T-helper 22 cell (primary cell): ENCODE measurements at regions not wholly inside any gene's neighbourhood (a gene's known extent, or its start where the extent isn't known, plus 50 kb on each side); places are given as distances from the start of the nearest gene placed in this dataset.
"Not testable (repeated sequence)": the region's sequence is repeated elsewhere in the genome, so short reads cannot be mapped to it uniquely, and the experiment has no call there.

Source experiments
- DNase-seq: peaks from one replicate; pipeline ENCODE4 v3.0.0-alpha.2; 2020; ENCODE audit warnings: low read depth

DNA sequence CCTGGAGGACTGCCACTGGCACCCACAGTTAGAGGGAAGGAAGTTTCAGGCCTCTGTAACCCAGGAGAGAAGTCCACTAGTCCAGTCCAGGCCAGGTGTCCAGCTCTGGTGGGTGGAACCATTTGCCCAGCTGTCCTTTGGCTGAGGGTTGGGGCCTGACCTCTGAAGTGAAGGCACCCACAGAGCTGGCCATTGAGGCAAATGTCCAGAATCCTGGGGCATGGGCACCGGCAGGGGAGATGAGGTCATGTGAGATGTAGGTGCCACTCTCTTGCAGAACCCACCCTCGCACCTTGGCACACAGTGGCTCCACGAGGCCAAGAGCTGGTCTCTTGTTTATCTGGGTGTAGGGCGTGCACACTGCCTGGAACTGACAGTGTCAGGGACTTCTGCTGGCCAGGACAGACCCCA is 162.8 kb downstream of the SMAD6 start:
- no peak for DNase-seq

DNA sequence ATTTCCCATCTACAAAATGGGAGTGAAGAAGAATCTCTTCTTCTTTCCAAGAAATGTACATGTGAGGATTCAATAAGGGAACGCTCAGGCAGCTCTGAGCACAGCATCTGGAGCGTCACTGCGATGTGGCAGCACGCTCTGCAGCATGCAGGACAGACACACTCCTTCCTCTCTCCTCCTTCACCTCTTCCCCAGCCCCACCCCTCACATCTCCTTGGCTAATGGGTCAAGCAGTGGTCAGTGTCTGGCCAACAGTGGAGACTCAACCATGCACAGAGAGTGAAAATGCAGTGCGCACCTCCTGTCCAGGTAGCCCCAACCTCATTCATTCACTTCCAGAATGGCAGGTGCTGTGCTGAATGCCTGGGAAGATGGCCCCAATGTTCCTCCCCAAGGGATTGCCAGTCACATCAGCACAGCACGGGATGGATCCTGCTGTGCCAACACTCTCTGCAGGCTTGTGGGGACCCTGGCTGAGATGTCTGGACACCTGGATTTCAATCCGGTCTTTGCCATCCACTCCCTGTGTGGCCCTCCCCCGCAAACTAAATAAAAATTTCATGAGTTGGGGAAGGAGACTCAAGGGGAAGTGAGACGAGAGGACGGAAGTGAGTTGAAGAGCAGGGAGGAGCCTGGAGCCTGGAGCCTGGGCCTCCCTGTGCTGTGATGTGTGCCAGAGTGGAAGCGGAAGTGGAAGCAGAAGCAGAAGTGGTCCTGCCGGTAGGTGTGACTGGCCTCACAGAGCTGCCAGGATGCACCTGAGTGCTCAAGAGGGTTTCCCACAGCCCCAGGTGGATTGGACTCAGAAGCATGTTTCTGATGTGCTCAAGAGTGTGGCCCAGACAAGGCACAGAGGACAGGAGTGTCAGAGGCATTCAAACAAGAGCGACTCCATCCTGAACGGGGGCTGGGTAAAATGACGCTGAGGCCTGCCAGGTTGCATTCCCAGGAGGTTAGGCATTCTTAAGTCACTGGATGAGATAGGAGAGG is 163.9 kb downstream of the SMAD6 start:
- DNase-seq, result no peak

DNA sequence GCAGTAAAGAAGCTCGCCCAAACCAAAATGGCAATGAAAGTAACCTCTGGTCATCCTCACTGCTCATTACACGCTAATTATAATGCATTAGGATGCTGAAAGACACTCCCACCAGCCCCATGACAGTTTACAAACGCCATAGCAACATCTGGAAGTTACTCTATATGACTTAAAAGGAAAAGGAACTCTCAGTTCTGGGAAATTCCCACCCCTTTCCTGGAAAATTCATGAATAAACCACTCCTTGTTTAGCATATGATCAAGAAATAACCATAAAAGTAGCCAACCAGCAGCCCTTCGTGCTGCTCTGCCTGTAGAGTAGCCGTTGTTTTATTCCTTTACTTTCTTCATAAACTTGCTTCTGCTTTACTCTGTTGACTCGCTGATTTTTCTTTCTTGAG is 164.6 kb downstream of the SMAD6 start:
- no peak for DNase-seq

DNA sequence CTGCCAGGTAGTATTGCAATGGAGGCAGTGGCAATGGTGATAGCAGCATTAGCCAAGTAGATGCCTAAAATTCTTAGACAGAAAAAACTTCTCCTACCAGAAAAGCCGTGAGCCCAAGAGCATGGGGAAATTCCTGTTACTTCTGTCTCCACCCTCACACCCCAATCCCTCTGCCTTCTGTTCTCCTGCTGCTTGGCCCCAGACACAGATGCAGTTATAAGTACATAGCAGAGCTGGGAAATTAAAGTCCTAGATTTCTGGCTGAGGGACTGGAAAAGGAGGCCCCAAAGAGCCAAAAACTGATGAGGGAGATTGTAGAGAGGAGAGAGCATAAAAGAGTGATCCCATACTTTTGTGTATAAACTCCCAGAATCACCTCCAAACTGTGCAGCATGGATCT is 166.9 kb downstream of the SMAD6 start:
- DNase-seq, result no peak

DNA sequence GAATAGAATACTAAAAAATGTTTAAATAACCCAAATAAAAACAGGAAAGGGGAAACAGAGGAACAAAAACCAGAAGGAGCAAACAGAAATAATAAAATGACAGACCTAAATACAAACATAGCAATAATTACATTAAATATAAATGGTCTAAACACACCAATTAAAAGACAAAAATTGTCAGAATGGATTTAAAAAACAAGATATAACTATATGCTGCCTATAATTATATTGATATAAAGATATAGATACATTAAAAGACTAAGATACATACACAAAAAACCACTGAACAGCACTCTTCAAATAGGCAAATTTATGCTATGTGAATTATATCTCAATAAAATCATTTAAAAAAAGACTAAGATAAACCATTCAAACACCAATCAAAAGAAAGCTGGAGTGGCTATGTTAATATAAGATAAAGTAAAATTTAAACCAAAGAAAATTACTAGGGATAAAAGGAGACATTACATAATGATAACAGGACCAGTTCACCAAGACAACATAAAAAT is 168.9 kb downstream of the SMAD6 start:
- DNase-seq, result no peak

DNA sequence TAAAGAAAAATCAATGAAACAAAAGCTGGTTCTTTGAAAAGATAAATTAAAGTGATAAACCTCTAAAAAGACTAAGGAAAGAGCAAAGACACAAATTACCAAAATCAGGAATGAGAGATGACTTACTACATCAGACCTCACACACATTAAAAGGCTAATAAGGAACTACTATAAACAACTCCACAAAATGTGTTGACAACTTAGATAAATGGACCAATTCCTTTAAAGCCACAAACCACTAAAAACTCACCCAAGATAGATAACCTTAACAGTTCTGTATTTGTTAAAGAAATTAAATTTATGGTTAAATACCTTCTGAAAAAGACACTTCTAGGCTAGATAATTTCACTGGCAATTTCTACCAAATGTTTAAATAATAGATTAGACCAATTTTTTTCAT is 170.4 kb downstream of the SMAD6 start:
- no peak for DNase-seq

DNA sequence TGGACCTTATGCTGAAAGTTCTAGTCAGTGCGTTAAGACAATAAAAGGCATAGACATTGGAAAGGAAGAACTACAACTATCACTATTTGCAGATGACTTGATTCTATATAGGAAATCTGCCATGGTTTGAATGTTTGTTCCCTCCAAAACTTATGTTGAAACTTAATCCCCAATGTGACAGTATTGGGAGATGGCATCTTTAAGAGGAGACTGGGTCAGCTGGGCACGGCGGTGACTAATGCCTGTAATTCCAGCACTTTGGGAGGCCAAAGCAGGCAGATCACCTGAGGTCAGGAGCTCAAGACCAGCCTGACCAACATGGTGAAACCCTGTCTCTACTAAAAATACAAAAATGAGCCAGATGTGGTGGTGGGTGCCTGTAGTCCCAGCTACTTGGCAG is 171.3 kb downstream of the SMAD6 start:
- DNase-seq, result not testable (repeated sequence)

DNA sequence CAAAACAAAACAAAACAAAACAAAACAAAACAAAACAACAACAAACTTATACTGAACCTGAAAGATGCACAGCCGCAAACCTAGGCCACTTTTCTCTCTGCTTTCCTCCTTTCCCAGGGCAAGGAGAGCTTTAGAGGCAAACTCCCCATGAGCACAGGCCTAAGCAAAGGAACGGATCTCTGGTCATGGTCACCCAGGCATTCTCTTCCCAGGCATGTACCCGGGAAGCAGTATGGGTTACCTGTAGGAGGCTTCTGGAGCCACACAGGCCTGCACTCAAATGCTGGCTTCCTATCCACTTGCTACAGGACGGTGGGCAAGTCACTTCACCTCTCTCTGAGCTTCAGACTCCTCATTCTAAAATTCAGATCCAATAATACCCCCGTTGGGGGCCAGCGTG is 171.8 kb downstream of the SMAD6 start:
- no peak for DNase-seq

DNA sequence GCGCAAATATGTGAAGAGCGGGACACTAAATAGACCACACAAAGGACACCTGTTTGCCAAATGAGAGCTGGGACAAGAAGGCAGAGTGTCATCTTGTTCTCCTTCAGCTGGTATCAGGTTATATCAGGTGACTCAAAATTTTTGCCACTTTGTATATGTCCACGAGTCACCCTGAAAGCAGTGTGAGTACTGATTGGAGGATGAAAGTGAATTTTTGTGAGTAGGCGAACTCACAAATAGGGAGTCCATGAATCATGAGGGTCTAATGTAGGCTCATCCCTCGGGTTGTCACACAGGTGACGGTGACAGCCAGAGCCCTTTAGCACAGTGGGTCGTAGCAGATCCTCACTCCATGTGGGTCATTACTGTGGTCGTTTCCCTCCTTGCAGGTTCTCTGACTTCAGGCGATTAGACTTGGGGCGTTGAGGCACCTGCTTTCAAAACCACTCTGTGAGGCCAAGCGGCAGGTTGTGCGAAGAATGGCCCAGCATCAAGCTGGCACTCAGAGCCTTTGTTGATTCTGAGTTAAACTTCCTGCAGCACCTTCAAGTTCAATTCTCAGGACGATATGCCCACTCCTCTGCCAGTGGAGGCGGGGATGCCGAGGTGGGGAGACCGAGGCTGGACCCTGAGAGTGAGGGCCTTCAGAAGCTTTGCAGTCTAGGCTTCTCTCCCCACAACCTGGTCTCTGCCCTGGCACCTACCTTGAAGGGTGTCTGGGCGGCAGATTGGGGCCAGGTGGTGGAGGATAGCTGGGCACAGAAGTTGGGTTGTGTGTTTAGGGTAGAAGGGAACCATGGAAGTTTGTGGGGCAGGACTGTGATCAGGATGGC is 173.8 kb downstream of the SMAD6 start:
- no peak for DNase-seq

DNA sequence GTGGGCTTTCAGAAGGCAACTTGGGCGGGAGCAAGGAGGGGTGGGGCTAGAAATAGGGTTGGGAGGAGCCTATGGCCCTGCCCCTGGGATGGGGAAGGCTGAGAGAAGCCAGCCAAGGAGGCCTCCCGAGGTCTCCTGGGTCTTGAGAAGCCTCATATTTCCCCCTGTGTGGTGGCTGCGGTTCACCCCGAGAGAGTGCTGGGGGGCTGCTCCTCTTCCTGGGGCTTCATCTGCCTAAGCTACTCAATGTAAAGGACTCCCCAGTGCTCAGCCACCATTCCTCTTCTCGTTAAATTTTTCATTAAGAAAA is 174.3 kb downstream of the SMAD6 start:
- DNase-seq, result no peak

DNA sequence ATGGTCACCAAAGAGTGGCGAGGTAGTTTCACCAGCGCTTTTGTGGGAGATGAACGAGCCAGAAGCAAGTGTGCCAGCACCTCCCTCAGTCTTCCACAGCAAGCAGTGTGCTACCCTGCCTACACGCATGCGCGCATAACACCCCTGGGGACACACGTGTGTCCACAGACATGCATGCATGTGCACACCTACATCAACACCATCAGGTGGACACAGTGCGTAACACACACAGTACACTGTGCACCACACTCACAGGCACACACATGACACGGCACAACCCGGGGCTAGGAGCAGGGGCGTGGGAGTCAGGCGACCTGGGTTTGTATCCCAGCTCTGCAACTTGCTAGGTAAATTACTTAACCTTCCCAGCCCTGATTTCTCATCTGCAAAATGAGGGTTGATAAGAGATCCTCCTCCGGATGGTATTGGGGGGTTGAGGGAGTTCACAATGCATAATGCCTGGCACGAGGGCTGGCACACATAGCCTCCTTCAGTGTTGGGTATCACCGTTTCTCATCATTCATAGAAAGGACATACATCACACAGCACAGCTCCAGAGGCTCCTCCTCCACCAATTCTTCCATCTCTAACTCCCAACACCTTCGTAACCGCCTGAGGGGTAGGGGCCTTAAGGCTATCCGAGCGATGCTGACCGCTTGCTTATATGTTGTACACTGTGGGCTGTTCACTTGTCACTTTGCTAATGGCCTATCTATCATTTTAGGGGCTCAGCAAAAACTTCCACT is 174.9 kb downstream of the SMAD6 start:
- no peak for DNase-seq

DNA sequence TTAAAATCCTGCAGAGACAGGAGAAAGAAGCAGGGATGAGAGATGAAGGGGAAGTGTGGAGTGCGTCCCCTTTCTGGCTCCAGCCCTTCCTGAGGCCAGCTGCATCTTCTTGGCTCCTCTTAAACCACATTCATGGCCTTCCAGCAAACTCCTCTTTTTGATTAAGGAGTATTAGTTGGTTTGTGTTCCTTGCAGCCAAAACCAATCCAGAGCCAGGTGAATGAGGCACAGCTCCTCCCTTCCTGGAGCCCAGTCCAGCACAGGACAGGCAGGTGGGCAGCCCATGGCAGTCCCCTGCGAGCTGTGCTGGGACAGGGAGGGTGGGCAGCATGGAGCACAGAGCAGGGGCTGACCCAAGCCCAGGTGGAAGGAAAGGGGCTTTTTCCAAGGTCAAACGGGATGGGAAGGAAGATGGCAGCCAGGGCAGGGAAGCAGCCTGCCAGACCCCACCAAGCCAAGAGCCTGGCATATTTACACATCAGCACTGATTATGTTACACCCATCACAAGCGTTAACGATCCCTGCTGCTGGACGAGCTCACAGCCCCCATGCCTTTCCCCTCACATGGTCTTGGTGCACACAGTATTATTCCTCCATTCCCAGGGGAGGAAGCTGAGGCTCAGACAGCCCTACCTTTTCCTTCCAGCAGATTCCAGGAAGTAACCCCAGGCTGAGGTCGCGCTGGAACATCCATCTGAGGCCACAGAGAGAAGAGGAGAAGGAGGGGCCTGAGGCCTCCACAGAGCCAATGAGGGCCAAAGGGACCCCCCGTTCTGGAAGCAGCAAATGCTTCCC is 175.6 kb downstream of the SMAD6 start:
- DNase-seq, result no peak

DNA sequence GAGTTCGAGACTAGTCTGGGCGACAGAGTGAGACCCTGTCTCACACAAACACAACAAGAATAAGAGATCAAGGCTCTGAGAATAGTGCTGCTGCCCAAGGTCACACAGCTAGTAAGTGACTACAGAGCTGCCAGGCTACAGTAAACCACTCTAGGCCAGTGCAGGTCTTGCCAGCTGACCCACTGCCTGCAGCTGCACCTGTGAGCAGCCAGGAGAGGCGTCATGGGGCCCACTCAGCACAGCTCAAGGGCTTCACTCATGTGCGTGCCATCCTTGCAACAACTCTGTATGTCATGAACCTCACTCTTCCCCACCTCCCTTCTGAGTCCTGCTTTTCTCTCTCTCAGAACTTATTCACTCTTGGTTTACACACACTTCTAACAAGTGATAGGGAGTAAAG is 176.7 kb downstream of the SMAD6 start:
- no peak for DNase-seq

DNA sequence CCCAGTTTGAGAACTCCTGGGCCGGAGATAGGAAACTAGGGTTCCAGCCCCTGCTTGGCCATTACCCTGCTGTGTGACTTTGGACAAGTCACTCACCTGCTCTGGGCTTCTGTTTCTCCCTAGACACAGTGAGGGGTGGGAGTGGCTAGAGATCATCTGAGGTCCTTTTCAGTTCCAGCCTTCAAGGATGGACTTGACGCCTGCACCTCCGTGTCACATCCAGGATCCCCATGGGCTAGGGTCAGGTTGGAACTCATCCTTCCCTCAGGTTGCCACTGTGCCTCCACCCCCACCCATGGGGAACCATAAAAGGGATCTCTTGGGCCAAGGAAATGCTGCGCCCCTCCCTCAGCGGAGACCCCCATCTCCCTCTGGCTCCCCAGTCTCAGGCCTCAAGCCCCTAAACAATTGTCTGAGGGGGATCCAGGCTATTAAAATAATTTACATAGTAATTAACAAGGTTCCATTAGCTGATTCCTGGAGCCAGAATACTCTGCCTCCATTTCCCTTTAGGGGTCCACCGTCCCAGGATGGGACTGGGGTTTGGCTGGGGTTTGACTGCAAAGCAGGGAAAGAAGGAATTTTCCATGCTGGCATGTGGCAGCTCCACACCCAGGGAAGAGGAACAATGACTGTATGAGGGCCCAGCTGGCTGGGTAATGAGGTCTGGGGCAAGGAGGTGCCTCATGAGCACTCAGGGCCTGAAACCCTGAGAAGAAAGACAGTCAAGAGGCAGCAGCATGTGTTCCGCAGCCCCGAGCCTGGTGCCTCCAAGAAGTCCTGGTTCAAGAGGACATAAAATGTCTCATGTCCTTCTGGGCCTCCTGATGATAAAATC is 177.7 kb downstream of the SMAD6 start:
- no peak for DNase-seq

DNA sequence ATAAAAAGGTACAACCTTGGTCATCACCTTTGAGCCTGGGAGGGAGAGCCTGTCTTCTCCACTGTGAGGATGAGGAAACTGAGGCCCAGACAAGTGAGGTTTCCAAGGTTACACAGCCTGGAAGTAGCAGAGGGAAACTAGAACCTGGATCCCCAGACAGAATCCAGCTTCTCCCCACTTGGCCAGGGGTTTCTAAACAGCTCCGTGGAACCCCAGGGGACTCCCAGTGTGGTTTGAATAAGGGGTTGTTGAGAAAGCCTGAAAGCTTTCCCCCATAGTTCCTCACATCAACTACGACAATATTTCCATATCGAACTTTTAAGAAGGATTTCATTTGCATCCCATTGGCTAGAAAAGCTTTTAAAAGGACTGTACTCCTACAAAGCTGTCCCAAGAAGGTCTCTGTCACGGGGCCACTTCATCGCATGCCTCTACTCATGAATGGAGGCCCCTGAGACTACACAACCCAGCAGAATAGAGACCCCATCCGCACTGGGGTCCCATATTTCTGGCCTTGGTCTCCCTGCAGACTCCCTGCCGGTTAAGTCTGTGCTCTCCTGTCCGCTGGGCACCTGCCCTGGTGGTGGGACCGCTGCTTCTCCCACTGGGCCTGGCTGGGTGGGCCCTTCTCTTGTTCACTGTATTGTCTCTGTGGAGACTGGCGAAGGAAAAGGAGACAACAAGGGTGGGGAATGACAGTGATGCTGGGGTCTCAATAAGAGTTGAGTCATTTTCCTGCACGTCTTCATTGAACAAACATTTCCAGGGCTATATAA is 178.5 kb downstream of the SMAD6 start:
- DNase-seq, result no peak

DNA sequence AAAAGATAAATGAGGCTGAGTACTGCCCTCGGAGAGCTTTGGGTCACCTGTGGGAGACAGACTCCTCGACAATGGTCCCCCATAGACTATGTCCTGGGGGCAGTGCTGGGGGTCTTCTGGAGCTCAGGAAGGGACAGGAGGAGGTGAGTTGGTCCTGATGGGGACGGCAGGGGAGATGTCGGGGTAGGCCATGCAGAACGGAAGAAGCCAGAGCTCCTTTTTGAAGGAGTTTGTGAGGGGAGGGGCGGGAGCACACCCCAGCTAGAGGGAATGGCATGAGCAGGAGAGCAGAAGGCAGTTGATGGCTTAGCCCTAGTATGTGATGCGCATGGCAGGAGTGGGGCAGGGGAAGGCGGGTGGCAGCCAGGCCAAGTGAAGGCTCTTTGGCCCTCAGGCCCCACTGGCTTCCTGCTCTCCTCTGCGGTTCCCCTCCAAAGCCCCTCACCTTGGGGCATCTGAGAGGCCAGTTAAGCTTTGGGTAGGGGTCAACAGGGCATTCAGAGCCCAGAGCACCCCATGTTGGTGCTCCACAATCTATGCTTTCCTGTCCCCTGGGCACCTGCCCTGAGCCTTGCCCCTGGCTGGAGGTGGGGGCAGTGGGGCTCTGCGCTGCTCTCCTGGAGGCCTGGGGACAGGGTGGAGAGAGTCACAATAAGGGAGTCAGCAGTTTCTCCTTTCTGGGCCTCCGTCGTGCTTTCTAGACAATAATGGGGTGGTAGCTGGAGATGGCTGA is 179.3 kb downstream of the SMAD6 start:
- no peak for DNase-seq

DNA sequence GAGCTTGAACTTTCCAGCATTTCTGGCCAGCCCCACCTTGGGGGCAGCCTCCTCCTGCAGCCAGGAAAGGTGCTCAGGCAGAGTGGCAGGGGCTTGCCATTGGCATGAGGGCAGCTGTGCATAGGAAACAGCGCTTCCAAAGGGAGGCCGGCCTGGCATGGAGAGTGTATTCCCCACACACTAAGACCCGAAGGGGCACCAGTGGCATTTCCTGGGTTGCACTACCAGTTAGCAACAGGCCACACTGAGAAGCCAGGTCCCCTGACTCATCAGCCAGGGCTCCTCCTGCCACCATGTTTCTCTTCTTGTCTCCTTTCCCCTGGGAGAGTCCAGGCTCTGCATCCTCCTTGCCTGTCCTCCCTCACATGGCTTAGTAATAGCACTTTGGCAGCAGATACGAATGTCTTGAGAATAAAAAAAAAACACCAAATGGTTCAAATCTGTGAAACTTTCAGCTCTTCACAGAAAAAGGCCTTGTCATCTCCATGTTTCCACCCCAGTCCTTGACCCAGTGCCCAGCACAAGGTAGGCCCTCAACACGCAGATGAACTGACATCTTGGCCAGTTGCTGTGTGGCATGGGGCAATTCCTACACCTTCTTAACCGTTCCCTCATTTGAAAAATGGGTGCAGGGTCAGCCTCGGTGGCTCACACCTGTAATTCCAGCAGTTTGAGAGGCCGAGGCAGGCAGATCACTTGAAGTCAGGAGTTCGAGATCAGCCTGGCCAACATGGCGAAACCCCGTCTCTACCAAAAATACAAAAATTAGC is 180.4 kb downstream of the SMAD6 start:
- DNase-seq, result no peak

DNA sequence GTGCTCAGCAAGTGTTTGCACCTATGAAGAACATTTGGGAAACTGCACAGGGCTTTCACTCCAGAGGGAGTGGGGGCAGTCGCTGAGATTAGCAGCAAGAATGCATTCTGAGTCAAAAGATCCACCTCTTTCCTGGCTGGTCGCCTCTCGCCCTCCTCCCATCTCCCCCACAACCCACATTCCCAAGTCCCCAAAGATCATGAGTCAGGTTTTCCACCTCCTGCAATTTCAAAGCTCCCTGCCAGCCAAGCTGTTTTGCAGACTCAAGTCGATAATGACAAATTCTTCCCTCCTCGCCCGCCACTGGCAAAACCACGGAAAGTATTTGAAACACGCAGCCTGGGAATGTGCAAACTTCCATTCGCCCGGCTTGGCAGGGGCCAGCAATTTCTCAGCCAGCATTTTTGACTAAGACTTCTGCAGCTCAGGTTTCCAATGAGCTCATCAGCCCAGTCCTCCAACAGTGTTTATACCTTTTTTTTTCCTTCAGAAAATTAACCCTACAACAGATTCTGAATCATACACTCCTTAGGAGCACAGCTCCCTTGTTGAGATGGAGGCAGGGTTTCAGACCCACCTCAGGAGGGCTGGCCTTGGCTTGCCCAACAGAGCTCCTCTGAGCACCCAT is 181.4 kb downstream of the SMAD6 start:
- DNase-seq, result no peak
